CD8-positive, alpha-beta memory T cell (primary cell): ENCODE measurements at regions not wholly inside any gene's neighbourhood (a gene's known extent, or its start where the extent isn't known, plus 50 kb on each side); places are given as distances from the start of the nearest gene placed in this dataset.

Experiments used
- CTCF ChIA-PET: fragments of 350-600 bp; sonication (Branson Sonifier 250); formaldehyde crosslinking; loops from one replicate; lab custom pipeline; 2021; ENCODE audit warnings: antibody characterized with exemption; lab: Charles Lee
- POLR2A ChIA-PET: fragments of 350-600 bp; sonication (Branson Sonifier 250); formaldehyde crosslinking; loops from one replicate; lab custom pipeline; 2021; ENCODE audit warnings: antibody characterized with exemption; lab: Charles Lee
- DNase-seq, 5 donors: peaks; one replicate each; pipeline versions ENCODE4 v3.0.0 to v3.0.0-alpha.2; 2020 to 2022; ENCODE audit warnings: mixed read lengths in 1 of 5
- H3K27ac ChIP-seq: one replicate; pipeline ENCODE4 v1.7.0; 2013; ENCODE audit warnings: low read depth, mild to moderate bottlenecking, low read length, moderate library complexity
- H3K27me3 ChIP-seq: 2 replicates; pipeline ENCODE4 v1.7.0; 2013; ENCODE audit warnings: low read length, mild to moderate bottlenecking; ENCODE audit not compliant: insufficient read depth, poor library complexity, severe bottlenecking
- H3K36me3 ChIP-seq: 2 replicates; pipeline ENCODE4 v1.7.0; 2013; ENCODE audit warnings: mild to moderate bottlenecking, low read length, moderate library complexity; ENCODE audit not compliant: insufficient read depth
- H3K4me1 ChIP-seq: 2 replicates; pipeline ENCODE4 v1.7.0; 2013; ENCODE audit warnings: mild to moderate bottlenecking, low read length, moderate library complexity; ENCODE audit not compliant: insufficient read depth
- H3K4me3 ChIP-seq: 2 replicates; pipeline ENCODE4 v1.7.0; 2013; ENCODE audit warnings: mild to moderate bottlenecking, low read length
- H3K9me3 ChIP-seq: 2 replicates; pipeline ENCODE4 v1.7.0; 2013; ENCODE audit warnings: mild to moderate bottlenecking, low read length
- H3K27ac Mint-ChIP-seq, 8 donors: one replicate each; pipeline ENCODE4 v1.8.0; 2020 to 2021; ENCODE audit warnings: mixed read lengths in 8 of 8, mild to moderate bottlenecking in 6 of 8, inconsistent platforms in 3 of 8, moderate library complexity in 3 of 8
- H3K27me3 Mint-ChIP-seq, 2 donors: one replicate each; pipeline ENCODE4 v1.8.0; 2020 to 2021; ENCODE audit warnings: mixed read lengths in 2 of 2, mild to moderate bottlenecking in 1 of 2, moderate library complexity in 1 of 2
- H3K36me3 Mint-ChIP-seq, 3 donors: one replicate each; pipeline ENCODE4 v1.8.0; 2020 to 2021; ENCODE audit warnings: mixed read lengths in 3 of 3, inconsistent platforms in 1 of 3, mild to moderate bottlenecking in 1 of 3
- H3K4me1 Mint-ChIP-seq, 3 donors: one replicate each; pipeline ENCODE4 v1.8.0; 2020 to 2021; ENCODE audit warnings: mixed read lengths in 3 of 3, inconsistent platforms in 1 of 3, mild to moderate bottlenecking in 1 of 3
- H3K4me3 Mint-ChIP-seq, 7 donors: one replicate each; pipeline ENCODE4 v1.8.0; 2020 to 2021; ENCODE audit warnings: mixed read lengths in 7 of 7, mild to moderate bottlenecking in 6 of 7, moderate library complexity in 4 of 7, inconsistent platforms in 2 of 7
- H3K9me3 Mint-ChIP-seq, 5 donors: one replicate each; pipeline ENCODE4 v1.8.0; 2020 to 2022; ENCODE audit warnings: mixed read lengths in 5 of 5, mild to moderate bottlenecking in 3 of 5, moderate library complexity in 2 of 5, inconsistent platforms in 1 of 5

- no peak overlapping the region for H3K4me3 ChIP-seq
- ChIA-PET POLR2A (no interaction called here), CTCF (interaction anchor here (4.2 kb wide), 1 partner anchor 8 kb away, joined by 35 read pairs; no protein-coding TSS in a partner anchor)
- DNase-seq: no peak
- no peak overlapping the region for H3K4me3 Mint-ChIP-seq
- no peaks in the 10 kb centered on the region for H3K9me3 ChIP-seq
- peak overlapping the region in 2 of 8 donors; percentile 1 to 9 for H3K27ac Mint-ChIP-seq
- no peaks in the 10 kb centered on the region for H3K36me3 ChIP-seq
- H3K9me3 Mint-ChIP-seq: no peaks in the 10 kb centered on the region
- peaks cover 20 to 26% (median 22%) of the 10 kb centered on the region in 3 donors for H3K4me1 Mint-ChIP-seq
- H3K27me3 ChIP-seq: no peaks in the 10 kb centered on the region
- peaks cover 0 to 4% (median 0%) of the 10 kb centered on the region in 3 donors for H3K36me3 Mint-ChIP-seq
- H3K4me1 ChIP-seq: peaks cover 15% of the 10 kb centered on the region
- no peak overlapping the region for H3K27ac ChIP-seq
- H3K27me3 Mint-ChIP-seq: peaks cover 0 to 11% of the 10 kb centered on the region in 2 donors
These were observed 51.0 kb downstream of the CCDC54 start for GRCh38 chr3:107428051-107428858.

GRCh38 chr3:107429320-107430181, 52.3 kb downstream of the CCDC54 start:
- CTCF ChIA-PET: interaction anchor here (0.9 to 4.2 kb wide), 11 partner anchors 9 to 194 kb away, joined by 3 to 35 read pairs (median 3); no protein-coding TSS in a partner anchor
- POLR2A ChIA-PET: interaction anchor here (0.6 kb wide), 1 partner anchor 323 kb away, joined by 4 read pairs; no protein-coding TSS in a partner anchor
- Mint-ChIP-seq H3K27ac (peak overlapping the region in 4 of 8 donors; percentile 22 to 91 (median 44)), H3K9me3 (no peaks in the 10 kb centered on the region), H3K4me3 (peak overlapping the region; percentile 87 to 94 (median 90)), H3K27me3 (peaks cover 0 to 11% of the 10 kb centered on the region in 2 donors), H3K4me1 (peaks cover 20 to 26% (median 22%) of the 10 kb centered on the region in 3 donors), H3K36me3 (peaks cover 0 to 4% (median 3%) of the 10 kb centered on the region in 3 donors)
- H3K27ac ChIP-seq: no peak overlapping the region
- no peaks in the 10 kb centered on the region for H3K36me3 ChIP-seq
- H3K4me1 ChIP-seq: peaks cover 15% of the 10 kb centered on the region
- H3K27me3 ChIP-seq: no peaks in the 10 kb centered on the region
- H3K9me3 ChIP-seq: no peaks in the 10 kb centered on the region
- H3K4me3 ChIP-seq: peak overlapping the region; percentile 58
- DNase-seq: peak; percentile 24 to 66 (median 48)

GRCh38 chr3:107430214-107430995, 53.2 kb downstream of the CCDC54 start:
- ChIA-PET CTCF (interaction anchor here (0.6 to 4.2 kb wide), 11 partner anchors 10 to 195 kb away, joined by 3 to 35 read pairs (median 3); no protein-coding TSS in a partner anchor), POLR2A (interaction anchor here (1.0 to 1.1 kb wide), 2 partner anchors 9 to 92 kb away, joined by 5 read pairs; partner anchors contain the start of gene BBX)
- no peaks in the 10 kb centered on the region for H3K27me3 ChIP-seq
- peaks cover 15% of the 10 kb centered on the region for H3K4me1 ChIP-seq
- no peaks in the 10 kb centered on the region for H3K9me3 Mint-ChIP-seq
- H3K27ac ChIP-seq: no peak overlapping the region
- H3K4me3 Mint-ChIP-seq: peak overlapping the region; percentile 87 to 94 (median 90)
- peaks cover 20 to 26% (median 22%) of the 10 kb centered on the region in 3 donors for H3K4me1 Mint-ChIP-seq
- DNase-seq: peak in 1 of 5 donors; percentile 14
- no peaks in the 10 kb centered on the region for H3K36me3 ChIP-seq
- peak overlapping the region; percentile 58 for H3K4me3 ChIP-seq
- peak overlapping the region in 7 of 8 donors; percentile 22 to 69 (median 42) for H3K27ac Mint-ChIP-seq
- peaks cover 0 to 4% (median 3%) of the 10 kb centered on the region in 3 donors for H3K36me3 Mint-ChIP-seq
- no peaks in the 10 kb centered on the region for H3K9me3 ChIP-seq
- H3K27me3 Mint-ChIP-seq: peaks cover 7 to 11% of the 10 kb centered on the region in 2 donors

- peaks cover 15% of the 10 kb centered on the region for H3K4me1 ChIP-seq
- POLR2A ChIA-PET: interaction anchor here (0.5 to 1.1 kb wide), 3 partner anchors 10 to 92 kb away, joined by 3 to 5 read pairs (median 5); partner anchors contain the start of gene BBX
- Mint-ChIP-seq H3K36me3 (peaks cover 0 to 4% (median 3%) of the 10 kb centered on the region in 3 donors), H3K4me1 (peaks cover 20 to 26% (median 22%) of the 10 kb centered on the region in 3 donors), H3K4me3 (peak overlapping the region; percentile 87 to 94 (median 90)), H3K27ac (peak overlapping the region in 6 of 8 donors; percentile 37 to 69 (median 46)), H3K27me3 (peaks cover 7 to 9% of the 10 kb centered on the region in 2 donors), H3K9me3 (no peaks in the 10 kb centered on the region)
- peak overlapping the region; percentile 58 for H3K4me3 ChIP-seq
- peak; percentile 6 to 48 (median 25) for DNase-seq
- H3K27me3 ChIP-seq: no peaks in the 10 kb centered on the region
- H3K9me3 ChIP-seq: no peaks in the 10 kb centered on the region
- no peak overlapping the region for H3K27ac ChIP-seq
- CTCF ChIA-PET: interaction anchor here (0.6 to 4.2 kb wide), 3 partner anchors 10 to 195 kb away, joined by 3 to 35 read pairs (median 14); no protein-coding TSS in a partner anchor
- no peaks in the 10 kb centered on the region for H3K36me3 ChIP-seq
These were observed 53.7 kb downstream of the CCDC54 start for GRCh38 chr3:107430996-107431245.

GRCh38 chr3:107431246-107432012, 54.2 kb downstream of the CCDC54 start:
- Mint-ChIP-seq H3K27me3 (peaks cover 7 to 8% of the 10 kb centered on the region in 2 donors), H3K4me1 (peaks cover 20 to 26% (median 22%) of the 10 kb centered on the region in 3 donors), H3K36me3 (peaks cover 0 to 4% (median 3%) of the 10 kb centered on the region in 3 donors), H3K27ac (peak overlapping the region in 7 of 8 donors; percentile 32 to 77 (median 60)), H3K4me3 (peak overlapping the region; percentile 90 to 95 (median 92)), H3K9me3 (no peaks in the 10 kb centered on the region)
- H3K9me3 ChIP-seq: no peaks in the 10 kb centered on the region
- peak overlapping the region; percentile 73 for H3K4me3 ChIP-seq
- DNase-seq: peak; percentile 7 to 54 (median 38)
- peak overlapping the region; percentile 14 for H3K27ac ChIP-seq
- ChIA-PET CTCF (interaction anchor here (0.8 to 4.2 kb wide), 3 partner anchors 11 to 195 kb away, joined by 4 to 35 read pairs (median 14); no protein-coding TSS in a partner anchor), POLR2A (interaction anchor here (0.5 to 1.1 kb wide), 3 partner anchors 10 to 91 kb away, joined by 3 to 5 read pairs (median 5); partner anchors contain the start of gene BBX)
- H3K36me3 ChIP-seq: no peaks in the 10 kb centered on the region
- H3K27me3 ChIP-seq: no peaks in the 10 kb centered on the region
- peaks cover 15% of the 10 kb centered on the region for H3K4me1 ChIP-seq

GRCh38 chr3:107432013-107432515, 54.8 kb downstream of the CCDC54 start:
- DNase-seq: no peak
- H3K9me3 Mint-ChIP-seq: no peaks in the 10 kb centered on the region

More at GRCh38 chr3:107432013-107432515, 54.8 kb downstream of the CCDC54 start:
- Histone ChIP-seq H3K4me1 (peaks cover 15% of the 10 kb centered on the region), H3K27ac (no peak overlapping the region), H3K4me3 (peak overlapping the region; percentile 73), H3K36me3 (no peaks in the 10 kb centered on the region), H3K27me3 (no peaks in the 10 kb centered on the region), H3K9me3 (no peaks in the 10 kb centered on the region)
- ChIA-PET POLR2A (no interaction called here), CTCF (interaction anchor here (0.8 to 4.2 kb wide), 3 partner anchors 11 to 196 kb away, joined by 4 to 35 read pairs (median 14); no protein-coding TSS in a partner anchor)
- Mint-ChIP-seq H3K36me3 (peaks cover 0 to 4% (median 3%) of the 10 kb centered on the region in 3 donors), H3K4me3 (peak overlapping the region; percentile 90 to 95 (median 91)), H3K27me3 (peaks cover 7 to 8% of the 10 kb centered on the region in 2 donors), H3K4me1 (peaks cover 20 to 26% (median 22%) of the 10 kb centered on the region in 3 donors), H3K27ac (peak overlapping the region in 7 of 8 donors; percentile 3 to 77 (median 60))
